GM18951 (cell line): ENCODE measurements at regions not wholly inside any gene's neighbourhood (a gene's known extent, or its start where the extent isn't known, plus 50 kb on each side); places are given as distances from the start of the nearest gene placed in this dataset.

Experiments
- POLR2A ChIP-seq: IDR thresholded peaks from 4 replicates; pipeline ENCODE4 v1.6.1; 2011; ENCODE audit warnings: mild to moderate bottlenecking; ENCODE audit not compliant: insufficient read length, insufficient read depth; ENCODE audit errors: extremely low read depth
- in situ Hi-C: fragments of 300-500 bp; cut with MboI; formaldehyde crosslinking; loops from one replicate; pipeline ENCODE4 v1.12.0; 2022; ENCODE audit warnings: low sequenced_read_pairs, mixed read lengths, inconsistent platforms; ENCODE audit not compliant: unreplicated experiment

- in situ Hi-C loops = no loop called here
- no peak for TF ChIP-seq POLR2A
Observed at GRCh38 chr2:41943159-41943558, 104.7 kb upstream of the PKDCC start.

GRCh38 chr2:41944220-41944880 lies 103.5 kb upstream of the PKDCC start:
- in situ Hi-C loops = no loop called here
- no peak for TF ChIP-seq POLR2A

- in situ Hi-C loops = no loop called here
- TF ChIP-seq POLR2A = no peak
Observed at GRCh38 chr2:41947701-41948396, 100.0 kb upstream of the PKDCC start.

GRCh38 chr2:41948397-41948763 lies 99.4 kb upstream of the PKDCC start:
- TF ChIP-seq POLR2A = no peak
- in situ Hi-C loops = no loop called here

- in situ Hi-C loops = no loop called here
- TF ChIP-seq POLR2A = no peak
Observed at GRCh38 chr2:41949091-41949882, 98.5 kb upstream of the PKDCC start.

- in situ Hi-C loops = no loop called here
- no peak for TF ChIP-seq POLR2A
Observed at GRCh38 chr2:41949883-41950665, 97.7 kb upstream of the PKDCC start.

- in situ Hi-C loops = no loop called here
- TF ChIP-seq POLR2A = no peak
Observed at GRCh38 chr2:41950666-41950960, 97.2 kb upstream of the PKDCC start.

GRCh38 chr2:41954304-41955291 lies 93.2 kb upstream of the PKDCC start:
- in situ Hi-C loops = no loop called here

GRCh38 chr2:41955316-41956043 lies 92.3 kb upstream of the PKDCC start:
- TF ChIP-seq POLR2A = no peak
- in situ Hi-C loops = no loop called here

More at GRCh38 chr2:41954304-41955291, 93.2 kb upstream of the PKDCC start:
- TF ChIP-seq POLR2A = no peak

GRCh38 chr2:41957431-41957830 lies 90.4 kb upstream of the PKDCC start:
- TF ChIP-seq POLR2A = no peak
- in situ Hi-C loops = no loop called here

GRCh38 chr2:41958251-41958650 lies 89.6 kb upstream of the PKDCC start:
- in situ Hi-C loops = no loop called here
- no peak for TF ChIP-seq POLR2A
